ENCODE measurements at regions not wholly inside any gene's neighbourhood (a gene's known extent, or its start where the extent isn't known, plus 50 kb on each side); places are given as distances from the start of the nearest gene placed in this dataset.

- no peak for TF ChIP-seq REST (IDR thresholded peaks at IDR 0.05; ENCODE audit: insufficient read depth in 1 of 2, low read depth in 2 of 2, low read length in 2 of 2)
- TF ChIP-seq POLR2AphosphoS5 (IDR thresholded peaks at IDR 0.05; ENCODE audit: low read depth, low read length) = no peak
- TF ChIP-seq SIN3A (IDR thresholded peaks at IDR 0.05; ENCODE audit: borderline replicate concordance, insufficient read depth, low read length) = no peak
- TF ChIP-seq TAF1 (IDR thresholded peaks at IDR 0.05; ENCODE audit: borderline replicate concordance, insufficient read depth, low read length) = no peak
- no peak for TF ChIP-seq FOXP2 (optimal IDR thresholded peaks at IDR 0.05; ENCODE audit: borderline replicate concordance, extremely low read depth, extremely low read length, insufficient read depth)
Measured at GRCh38 chr4:84439996-84440395, 59.1 kb downstream of the NKX6-1 start.

Data from PFSK-1 (cell line).